Osteocyte (in vitro differentiated cells): ENCODE measurements at regions not wholly inside any gene's neighbourhood (a gene's known extent, or its start where the extent isn't known, plus 50 kb on each side); places are given as distances from the start of the nearest gene placed in this dataset.

Experiments
- DNase-seq: peaks from one replicate; pipeline ENCODE4 v3.0.0; 2021; ENCODE audit warnings: mixed read lengths; ENCODE audit not compliant: unreplicated experiment; ENCODE audit errors: extremely low spot score
- H3K27ac Mint-ChIP-seq: one replicate; pipeline ENCODE4 v1.8.0; 2021; ENCODE audit warnings: mild to moderate bottlenecking, mixed read lengths; ENCODE audit not compliant: unreplicated experiment
- H3K27me3 Mint-ChIP-seq: one replicate; pipeline ENCODE4 v1.8.0; 2021; ENCODE audit warnings: mixed read lengths; ENCODE audit not compliant: unreplicated experiment
- H3K36me3 Mint-ChIP-seq: one replicate; pipeline ENCODE4 v1.8.0; 2021; ENCODE audit warnings: mixed read lengths; ENCODE audit not compliant: unreplicated experiment
- H3K4me1 Mint-ChIP-seq: one replicate; pipeline ENCODE4 v1.8.0; 2021; ENCODE audit warnings: mixed read lengths; ENCODE audit not compliant: unreplicated experiment
- H3K4me3 Mint-ChIP-seq: one replicate; pipeline ENCODE4 v1.8.0; 2021; ENCODE audit warnings: mild to moderate bottlenecking, moderate library complexity, mixed read lengths; ENCODE audit not compliant: unreplicated experiment
- H3K9me3 Mint-ChIP-seq: one replicate; pipeline ENCODE4 v1.8.0; 2021; ENCODE audit warnings: mixed read lengths; ENCODE audit not compliant: unreplicated experiment
- TF ChIP-seq, protein P1 (sequence below): fragments of 200-600 bp; sonication (generic); IDR thresholded peaks from 2 replicates; pipeline ENCODE4 v1.5.0; 2021; ENCODE audit warnings: antibody characterized with exemption, mild to moderate bottlenecking, moderate library complexity

DNA sequence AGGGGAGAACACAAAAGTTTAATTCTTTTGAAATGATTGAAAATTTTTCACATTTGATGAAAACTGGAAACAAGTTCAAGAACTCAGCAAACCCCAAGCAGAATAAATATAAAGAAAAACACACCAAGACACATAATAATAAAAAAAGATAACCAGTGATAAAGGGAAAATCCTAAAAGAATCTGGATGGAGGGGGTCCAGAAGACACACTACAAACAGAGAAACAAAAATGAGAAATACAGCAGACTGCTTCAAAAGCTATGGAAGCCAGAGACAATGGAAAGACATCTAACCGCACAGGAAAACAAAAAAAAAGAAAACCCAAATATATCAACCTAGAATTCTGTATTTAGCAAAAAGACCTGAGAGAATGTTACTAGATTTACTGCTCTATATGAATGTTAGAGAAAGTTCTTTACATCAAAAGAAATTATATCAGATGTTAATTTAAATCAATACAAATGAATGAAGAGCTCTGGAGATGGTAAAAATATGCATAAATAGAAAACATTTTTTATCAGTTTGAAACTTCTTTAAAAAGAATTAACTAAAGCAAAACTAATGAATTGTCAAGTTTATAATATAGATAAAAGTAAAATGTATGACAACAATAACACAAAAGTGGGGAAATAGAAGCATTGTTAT lies 310.7 kb upstream of the PREP start:
- TF ChIP-seq, protein P1, sequence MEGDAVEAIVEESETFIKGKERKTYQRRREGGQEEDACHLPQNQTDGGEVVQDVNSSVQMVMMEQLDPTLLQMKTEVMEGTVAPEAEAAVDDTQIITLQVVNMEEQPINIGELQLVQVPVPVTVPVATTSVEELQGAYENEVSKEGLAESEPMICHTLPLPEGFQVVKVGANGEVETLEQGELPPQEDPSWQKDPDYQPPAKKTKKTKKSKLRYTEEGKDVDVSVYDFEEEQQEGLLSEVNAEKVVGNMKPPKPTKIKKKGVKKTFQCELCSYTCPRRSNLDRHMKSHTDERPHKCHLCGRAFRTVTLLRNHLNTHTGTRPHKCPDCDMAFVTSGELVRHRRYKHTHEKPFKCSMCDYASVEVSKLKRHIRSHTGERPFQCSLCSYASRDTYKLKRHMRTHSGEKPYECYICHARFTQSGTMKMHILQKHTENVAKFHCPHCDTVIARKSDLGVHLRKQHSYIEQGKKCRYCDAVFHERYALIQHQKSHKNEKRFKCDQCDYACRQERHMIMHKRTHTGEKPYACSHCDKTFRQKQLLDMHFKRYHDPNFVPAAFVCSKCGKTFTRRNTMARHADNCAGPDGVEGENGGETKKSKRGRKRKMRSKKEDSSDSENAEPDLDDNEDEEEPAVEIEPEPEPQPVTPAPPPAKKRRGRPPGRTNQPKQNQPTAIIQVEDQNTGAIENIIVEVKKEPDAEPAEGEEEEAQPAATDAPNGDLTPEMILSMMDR = no peak
- no peak overlapping the region for H3K27ac Mint-ChIP-seq
- no peaks in the 10 kb centered on the region for H3K4me1 Mint-ChIP-seq
- peaks cover 12% of the 10 kb centered on the region for H3K36me3 Mint-ChIP-seq
- H3K27me3 Mint-ChIP-seq = no peaks in the 10 kb centered on the region
- no peak overlapping the region for H3K4me3 Mint-ChIP-seq
- peaks cover 36% of the 10 kb centered on the region for H3K9me3 Mint-ChIP-seq
- DNase-seq = no peak

DNA sequence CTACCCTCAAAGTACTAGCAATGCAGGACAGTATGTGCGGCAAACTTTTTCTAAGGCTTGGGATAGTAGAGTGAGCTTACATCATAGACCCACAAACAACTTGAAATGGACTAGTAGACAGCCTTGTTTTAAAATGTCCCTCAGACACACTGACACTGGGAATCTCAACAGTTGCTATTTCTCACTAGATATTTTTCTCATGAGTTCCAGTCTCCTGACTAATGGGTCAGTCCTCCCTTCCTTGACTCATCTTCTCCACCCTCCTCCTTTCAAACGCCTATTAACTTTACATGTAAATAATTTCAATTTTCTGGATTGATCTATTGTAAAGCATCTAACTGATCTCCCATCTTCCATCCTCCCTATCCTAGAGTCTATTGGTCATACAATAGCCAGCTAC lies 308.3 kb upstream of the PREP start:
- Mint-ChIP-seq H3K4me1 (no peaks in the 10 kb centered on the region), H3K36me3 (peaks cover 10% of the 10 kb centered on the region), H3K9me3 (peaks cover 36% of the 10 kb centered on the region), H3K4me3 (no peak overlapping the region), H3K27me3 (no peaks in the 10 kb centered on the region), H3K27ac (no peak overlapping the region)
- DNase-seq = no peak
- TF ChIP-seq, protein P1 = no peak

DNA sequence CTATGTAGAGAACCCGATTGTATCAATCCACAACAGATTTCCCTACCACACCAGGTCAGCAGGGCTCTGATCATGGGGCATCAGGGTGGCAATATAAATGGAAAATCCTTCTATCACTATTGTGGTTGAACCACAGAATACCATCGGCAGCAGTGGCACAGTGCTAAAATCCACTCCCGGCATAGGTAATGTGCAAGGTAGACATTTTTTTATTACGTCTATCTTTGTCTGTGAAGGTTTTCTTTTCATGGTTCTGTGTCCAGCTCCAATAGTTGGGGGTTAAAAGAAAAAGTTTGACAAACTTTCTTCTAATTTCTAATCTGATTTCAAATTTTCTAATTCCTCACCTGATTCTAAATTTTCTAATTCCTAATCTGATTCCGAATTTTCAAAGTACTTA lies 302.7 kb upstream of the PREP start:
- TF ChIP-seq, protein P1 = no peak

DNA sequence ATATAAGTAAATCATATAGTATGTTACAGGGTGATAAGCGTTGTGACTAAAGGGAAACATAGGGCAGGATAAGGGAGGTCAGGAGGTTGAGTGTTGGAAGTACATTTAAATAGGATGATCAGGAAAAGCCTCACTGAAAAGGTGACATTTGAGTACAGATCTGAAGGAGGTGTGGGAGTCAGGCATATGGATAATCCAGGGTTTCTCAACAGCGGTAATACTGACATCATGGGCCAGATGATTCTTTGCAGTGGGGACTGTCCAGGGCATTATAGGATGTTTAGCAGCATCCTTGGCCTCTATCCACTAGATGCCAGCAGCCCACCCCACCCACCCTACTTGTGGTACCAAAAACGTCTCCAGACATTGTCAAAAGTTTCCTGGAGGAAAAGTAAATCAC lies 292.6 kb upstream of the PREP start:
- Mint-ChIP-seq H3K4me1 (no peaks in the 10 kb centered on the region), H3K36me3 (no peaks in the 10 kb centered on the region), H3K9me3 (no peaks in the 10 kb centered on the region), H3K4me3 (no peak overlapping the region), H3K27ac (no peak overlapping the region), H3K27me3 (peaks cover 14% of the 10 kb centered on the region)
- TF ChIP-seq, protein P1 = no peak
- no peak for DNase-seq

More for the DNA sequence above, 302.7 kb upstream of the PREP start:
- H3K9me3 Mint-ChIP-seq = no peaks in the 10 kb centered on the region
- H3K27ac Mint-ChIP-seq = no peak overlapping the region
- no peaks in the 10 kb centered on the region for H3K36me3 Mint-ChIP-seq
- no peaks in the 10 kb centered on the region for H3K27me3 Mint-ChIP-seq
- no peak for DNase-seq
- H3K4me3 Mint-ChIP-seq = no peak overlapping the region
- H3K4me1 Mint-ChIP-seq = no peaks in the 10 kb centered on the region

DNA sequence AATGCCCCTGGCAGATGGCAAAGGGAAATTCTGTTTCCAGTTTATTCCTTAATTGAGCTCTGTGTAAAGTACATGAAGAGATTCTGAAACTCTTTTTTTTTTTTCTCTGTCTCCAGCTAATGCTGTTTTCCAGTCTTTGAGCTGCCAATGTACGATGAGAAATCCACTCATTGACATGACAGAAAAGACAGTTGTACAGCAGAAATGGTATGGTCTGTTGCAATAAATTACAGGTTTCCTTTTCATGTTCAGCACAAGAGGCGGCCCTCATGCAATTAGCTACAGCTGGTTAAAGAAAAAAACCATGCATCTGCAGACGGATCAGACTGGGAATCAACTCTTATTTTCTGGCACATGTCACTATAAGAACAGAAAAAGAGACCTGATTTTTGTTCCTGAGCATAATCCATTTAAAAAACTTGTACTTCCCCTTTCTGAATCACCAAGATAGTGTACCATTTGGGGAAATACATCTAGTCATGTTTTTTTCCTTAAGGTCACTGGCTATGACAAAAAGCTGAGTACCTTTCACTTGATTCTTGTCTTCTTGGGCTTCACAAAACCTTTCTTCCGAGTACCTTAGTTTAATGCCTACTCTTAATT lies 289.8 kb upstream of the PREP start:
- no peak for DNase-seq
- H3K36me3 Mint-ChIP-seq = no peaks in the 10 kb centered on the region
- no peak overlapping the region for H3K27ac Mint-ChIP-seq
- H3K4me1 Mint-ChIP-seq = no peaks in the 10 kb centered on the region
- peaks cover 14% of the 10 kb centered on the region for H3K27me3 Mint-ChIP-seq
- H3K9me3 Mint-ChIP-seq = peaks cover 3% of the 10 kb centered on the region
- no peak overlapping the region for H3K4me3 Mint-ChIP-seq
- TF ChIP-seq, protein P1 = no peak
